GM12878 (cell line): ENCODE measurements at regions not wholly inside any gene's neighbourhood (a gene's known extent, or its start where the extent isn't known, plus 50 kb on each side); places are given as distances from the start of the nearest gene placed in this dataset.

Experiments used
- ATAC-seq: fragments of 200-7000 bp; cut with Tn5 transposase; 3 replicates; pipeline ENCODE4 v1.9.1; 2020; ENCODE audit warnings: mild to moderate bottlenecking, moderate library complexity
- BruUV-seq: library from RNA; stranded (reverse); fragments of 400-500 nt; replicated peaks from 2 replicates; lab custom pipeline; 2021; lab: Mats Ljungman, UMichigan
- CTCF ChIA-PET: fragments of 300-600 bp; sonication (Branson Sonifier 250); formaldehyde crosslinking; extraction: SDS; loops from one replicate; lab custom pipeline; 2021; ENCODE audit warnings: inconsistent platforms; lab: Yijun Ruan, JAX
- POLR2A ChIA-PET: fragments of 350-600 bp; formaldehyde crosslinking; extraction: SDS; loops from one replicate; lab custom pipeline; 2021; ENCODE audit warnings: inconsistent platforms; lab: Charles Lee
- RAD21 ChIA-PET: fragments of 300-600 bp; sonication (Branson Sonifier 250); formaldehyde crosslinking; loops from one replicate; lab custom pipeline; 2023; ENCODE audit warnings: antibody characterized with exemption; ENCODE audit not compliant: unreplicated experiment; lab: Charles Lee
- SMC1A ChIA-PET: fragments of 300-600 bp; sonication (Branson Sonifier 250); formaldehyde crosslinking; loops from one replicate; lab custom pipeline; 2023; ENCODE audit not compliant: unreplicated experiment, uncharacterized antibody; lab: Charles Lee
- DNase-seq: peaks from one replicate; pipeline ENCODE4 v3.0.0-alpha.2; 2011; ENCODE audit warnings: low read depth, low spot score
- FAIRE-seq: peaks from 3 replicates; lab custom pipeline; 2011; peaks lifted over from hg19 to GRCh38; lab: Jason Lieb, UNC
- H2AFZ ChIP-seq: 2 replicates; pipeline ENCODE4 v1.6.0; 2011; ENCODE audit warnings: low read depth, low read length, control low read depth; ENCODE audit not compliant: control insufficient read depth
- H3K27ac ChIP-seq: 2 replicates; pipeline ENCODE4 v1.5.1; 2011; ENCODE audit warnings: control low read depth; ENCODE audit not compliant: control insufficient read depth, insufficient read depth
- H3K27me3 ChIP-seq, 2 experiments: replicated peaks in 1 of 2; 2 replicates each; pipeline versions ENCODE4 v1.6.0 to v1.6.1; 2011; ENCODE audit warnings: low read length in 1 of 2; ENCODE audit not compliant: control insufficient read depth in 2 of 2, insufficient read depth in 2 of 2
- H3K36me3 ChIP-seq, 2 experiments: 2 replicates each; pipeline ENCODE4 v1.5.1; 2011; ENCODE audit warnings: low read length in 1 of 2; ENCODE audit not compliant: control insufficient read depth in 2 of 2, insufficient read depth in 2 of 2
- H3K4me1 ChIP-seq: 2 replicates; pipeline ENCODE4 v1.6.1; 2011; ENCODE audit warnings: mild to moderate bottlenecking, low read length, moderate library complexity, mixed read lengths; ENCODE audit not compliant: control insufficient read depth, insufficient read depth
- H3K4me2 ChIP-seq: 2 replicates; pipeline ENCODE4 v1.6.0; 2011; ENCODE audit warnings: control low read depth; ENCODE audit not compliant: control insufficient read depth, insufficient read depth
- H3K4me3 ChIP-seq: fragments of 200-600 bp; sonication (generic); 2 replicates; pipeline ENCODE4 v1.5.1; 2016
- H3K79me2 ChIP-seq: 2 replicates; pipeline ENCODE4 v1.6.0; 2011; ENCODE audit warnings: low read length; ENCODE audit not compliant: control insufficient read depth, insufficient read depth
- H3K9ac ChIP-seq: 2 replicates; pipeline ENCODE4 v1.8.0; 2011; ENCODE audit warnings: low read length, control low read depth, mixed read lengths; ENCODE audit not compliant: control insufficient read depth, insufficient read depth
- H3K9me3 ChIP-seq: replicated peaks from 3 replicates; pipeline ENCODE4 v1.5.1; 2011; ENCODE audit warnings: mild to moderate bottlenecking, low read length; ENCODE audit not compliant: control insufficient read depth, insufficient read depth
- H4K20me1 ChIP-seq: 2 replicates; pipeline ENCODE4 v1.6.0; 2011; ENCODE audit not compliant: control insufficient read depth, insufficient read depth
- BRCA1 ChIP-seq: IDR thresholded peaks from 2 replicates; pipeline ENCODE4 v1.6.1; 2011; ENCODE audit warnings: low read depth, low read length, improper control_type of control experiment
- CBX5 ChIP-seq: sonication (generic); IDR thresholded peaks from 2 replicates; pipeline ENCODE4 v1.6.1; 2016; ENCODE audit warnings: low read depth, moderate library complexity, mild to moderate bottlenecking, inconsistent platforms
- CREM ChIP-seq: IDR thresholded peaks from 2 replicates; pipeline ENCODE4 v1.6.1; 2014; ENCODE audit warnings: antibody characterized with exemption, low read depth
- EP300 ChIP-seq, 2 experiments: fragments of 150-350 bp in 1 of 2; IDR thresholded peaks; 2 replicates each; pipeline ENCODE4 v1.6.1; 2011 to 2012; ENCODE audit warnings: low read depth in 2 of 2, low read length in 2 of 2, borderline replicate concordance in 1 of 2, improper control_type of control experiment in 1 of 2, inconsistent platforms in 1 of 2; ENCODE audit not compliant: control insufficient read depth in 1 of 2
- HDAC2 ChIP-seq: fragments of 200-600 bp; sonication (generic); IDR thresholded peaks from 2 replicates; pipeline ENCODE4 v1.6.1; 2017
- MYC ChIP-seq: IDR thresholded peaks from 2 replicates; pipeline ENCODE4 v1.6.1; 2011; ENCODE audit warnings: mild to moderate bottlenecking, low read length, moderate library complexity, inconsistent platforms; ENCODE audit not compliant: insufficient read depth, insufficient replicate concordance, insufficient read length, severe bottlenecking
- NFYB ChIP-seq: IDR thresholded peaks from 2 replicates; pipeline ENCODE4 v1.6.1; 2011; ENCODE audit warnings: low read depth, mild to moderate bottlenecking, low read length, improper control_type of control experiment, moderate library complexity; ENCODE audit not compliant: insufficient read depth
- NR2F1 ChIP-seq: fragments of 450-650 bp; conservative IDR thresholded peaks from 2 replicates; pipeline ENCODE4 v1.6.1; 2017; ENCODE audit warnings: mild to moderate bottlenecking
- PAX8 ChIP-seq: fragments of 450-650 bp; IDR thresholded peaks from 2 replicates; pipeline ENCODE4 v1.6.1; 2017; ENCODE audit warnings: mild to moderate bottlenecking, moderate library complexity
- PBX3 ChIP-seq: IDR thresholded peaks from 2 replicates; pipeline ENCODE4 v1.6.1; 2011; ENCODE audit warnings: mild to moderate bottlenecking, low read depth, low read length, moderate library complexity; ENCODE audit not compliant: insufficient replicate concordance
- WGBS: methylation state at CpG from one replicate; pipeline ENCODE4 v1.1.6; 2016; ENCODE audit warnings: low lambda C conversion rate; ENCODE audit not compliant: insufficient replicate concordance, insufficient coverage; ENCODE audit errors: missing lambda C conversion rate; 5-methylcytosine and 5-hydroxymethylcytosine counted together
- in situ Hi-C: fragments of 300-500 bp; cut with MboI; formaldehyde crosslinking; loops from 9 replicates; pipeline ENCODE4 v1.14.3; 2018; ENCODE audit warnings: mixed read lengths
- intact Hi-C: fragments of 100-400 bp; cut with micrococcal nuclease; formaldehyde crosslinking; loops from one replicate; pipeline ENCODE4 v1.14.2; 2022; ENCODE audit not compliant: unreplicated experiment

GRCh38 chr17:52827526-52827925 is 669.0 kb upstream of the CA10 start:
- RAD21 ChIA-PET, result no interaction called here
- in situ Hi-C loops, result no loop called here

GRCh38 chr17:52824542-52824941 is 666.0 kb upstream of the CA10 start:
- ATAC-seq (no peak), DNase-seq (no peak), FAIRE-seq (no peak)
- in situ Hi-C loops (no loop called here), intact Hi-C loops (no loop called here)
- Histone ChIP-seq H3K9ac (no peak overlapping the region), H2AFZ (no peak overlapping the region), H3K27ac (no peak overlapping the region), H3K4me2 (no peak overlapping the region), H3K79me2 (no peaks in the 10 kb centered on the region), H4K20me1 (no peaks in the 10 kb centered on the region), H3K36me3 (no peaks in the 10 kb centered on the region), H3K4me3 (no peak overlapping the region), H3K27me3 (no peaks in the 10 kb centered on the region), H3K4me1 (no peaks in the 10 kb centered on the region), H3K9me3 (no peaks in the 10 kb centered on the region)
- no TSS peak for BruUV-seq
- ChIA-PET POLR2A (no interaction called here), CTCF (no interaction called here), SMC1A (no interaction called here), RAD21 (no interaction called here)
- 0% methylated on average over 3 of the region's 3 CpGs for WGBS
- TF ChIP-seq EP300 (IDR thresholded peaks at IDR 0.05; ENCODE audit: borderline replicate concordance in 1 of 2, control insufficient read depth in 1 of 2, low read depth in 2 of 2, low read length in 2 of 2) (no peak), CREM (no peak), PAX8 (no peak), BRCA1 (no peak), CBX5 (no peak), NR2F1 (no peak), PBX3 (no peak), HDAC2 (no peak)

More at GRCh38 chr17:52827526-52827925, 669.0 kb upstream of the CA10 start:
- POLR2A ChIA-PET, result no interaction called here
- H3K27me3 ChIP-seq, result no peaks in the 10 kb centered on the region
- H3K36me3 ChIP-seq, result no peaks in the 10 kb centered on the region
- no peak for TF ChIP-seq NFYB
- TF ChIP-seq MYC, result no peak
- H2AFZ ChIP-seq, result no peak overlapping the region
- 43% methylated on average over 7 of the region's 8 CpGs for WGBS
- no peaks in the 10 kb centered on the region for H3K79me2 ChIP-seq
- no peaks in the 10 kb centered on the region for H3K9me3 ChIP-seq
- no peak overlapping the region for H3K4me3 ChIP-seq
- intact Hi-C loops, result no loop called here
- H3K4me1 ChIP-seq, result no peaks in the 10 kb centered on the region
- SMC1A ChIA-PET, result no interaction called here
- H3K9ac ChIP-seq, result no peak overlapping the region
- no peak overlapping the region for H3K4me2 ChIP-seq
- DNase-seq, result no peak
- ATAC-seq, result no peak
- CTCF ChIA-PET, result no interaction called here
- H4K20me1 ChIP-seq, result no peaks in the 10 kb centered on the region
- no peak for FAIRE-seq
- no TSS peak for BruUV-seq
- no peak overlapping the region for H3K27ac ChIP-seq
